GM23338 (cell line): ENCODE measurements at regions not wholly inside any gene's neighbourhood (a gene's known extent, or its start where the extent isn't known, plus 50 kb on each side); places are given as distances from the start of the nearest gene placed in this dataset.
"Not testable (repeated sequence)": the region's sequence is repeated elsewhere in the genome, so short reads cannot be mapped to it uniquely, and the experiment has no call there.

ENCODE experiments used
- ATAC-seq: fragments of 200-7000 bp; cut with Tn5 transposase; 3 replicates; pipeline ENCODE4 v1.9.1; 2020
- DNase-seq: peaks from one replicate; pipeline ENCODE4 v3.0.0-alpha.2; 2015; ENCODE audit warnings: low spot score
- H2AFZ ChIP-seq: fragments of 200-600 bp; sonication (generic); 2 replicates; pipeline ENCODE4 v1.8.0; 2016; ENCODE audit warnings: antibody characterized with exemption, mild to moderate bottlenecking, moderate library complexity
- H3F3A ChIP-seq: fragments of 200-600 bp; sonication (generic); replicated peaks from 2 replicates; pipeline ENCODE4 v1.8.0; 2017; ENCODE audit warnings: antibody characterized with exemption, mixed run types, low read depth
- H3K27ac ChIP-seq: fragments of 200-600 bp; sonication (generic); 2 replicates; pipeline ENCODE4 v1.6.1; 2016; ENCODE audit warnings: low read depth
- H3K27me3 ChIP-seq: fragments of 200-600 bp; sonication (generic); 2 replicates; pipeline ENCODE4 v1.8.0; 2016; ENCODE audit warnings: mild to moderate bottlenecking, mixed run types, moderate library complexity; ENCODE audit not compliant: insufficient read depth
- H3K36me3 ChIP-seq: fragments of 200-600 bp; sonication (generic); 2 replicates; pipeline ENCODE4 v1.8.0; 2016; ENCODE audit warnings: mild to moderate bottlenecking; ENCODE audit not compliant: insufficient read depth
- H3K4me1 ChIP-seq: fragments of 200-600 bp; sonication (generic); 2 replicates; pipeline ENCODE4 v1.8.0; 2016; ENCODE audit warnings: mild to moderate bottlenecking, moderate library complexity; ENCODE audit not compliant: insufficient read depth
- H3K4me2 ChIP-seq: fragments of 200-600 bp; sonication (generic); 2 replicates; pipeline ENCODE4 v1.7.1; 2017; ENCODE audit warnings: mixed run types
- H3K4me3 ChIP-seq: fragments of 200-600 bp; sonication (generic); 2 replicates; pipeline ENCODE4 v1.6.1; 2016; ENCODE audit warnings: mixed run types
- H3K79me2 ChIP-seq: fragments of 200-600 bp; sonication (generic); replicated peaks from 2 replicates; pipeline ENCODE4 v1.8.0; 2017; ENCODE audit warnings: mild to moderate bottlenecking; ENCODE audit not compliant: insufficient read depth
- H3K9me2 ChIP-seq: fragments of 200-600 bp; sonication (generic); 2 replicates; pipeline ENCODE4 v1.8.0; 2017; ENCODE audit not compliant: insufficient read depth
- H4K20me1 ChIP-seq: fragments of 200-600 bp; sonication (generic); replicated peaks from 2 replicates; pipeline ENCODE4 v1.8.0; 2017; ENCODE audit warnings: mild to moderate bottlenecking; ENCODE audit not compliant: insufficient read depth
- H3K27ac Mint-ChIP-seq: 2 replicates; pipeline ENCODE4 v1.8.0; 2020; ENCODE audit warnings: inconsistent platforms, mild to moderate bottlenecking, moderate library complexity, mixed read lengths
- H3K27me3 Mint-ChIP-seq: 3 replicates; pipeline ENCODE4 v1.8.0; 2022; ENCODE audit warnings: low read depth, mild to moderate bottlenecking, moderate library complexity, mixed read lengths, inconsistent platforms; ENCODE audit not compliant: insufficient read depth, poor library complexity
- H3K36me3 Mint-ChIP-seq: 3 replicates; pipeline ENCODE4 v1.8.0; 2021; ENCODE audit warnings: low read depth, mild to moderate bottlenecking, inconsistent platforms, moderate library complexity, mixed read lengths
- H3K4me1 Mint-ChIP-seq: 3 replicates; pipeline ENCODE4 v1.8.0; 2020; ENCODE audit warnings: mild to moderate bottlenecking, inconsistent platforms, mixed read lengths
- H3K4me3 Mint-ChIP-seq: 3 replicates; pipeline ENCODE4 v1.8.0; 2021; ENCODE audit warnings: moderate library complexity, mild to moderate bottlenecking, inconsistent platforms, mixed read lengths
- H3K9me3 Mint-ChIP-seq: 3 replicates; pipeline ENCODE4 v1.8.0; 2020; ENCODE audit warnings: moderate library complexity, mild to moderate bottlenecking, inconsistent platforms, mixed read lengths
- CREB1 ChIP-seq: fragments of 250-450 bp; sonication (Bioruptor Pico); IDR thresholded peaks from 2 replicates; pipeline ENCODE4 v1.5.0; 2020; ENCODE audit warnings: low read depth, mild to moderate bottlenecking, moderate library complexity
- CTCF ChIP-seq, 2 experiments: fragments of 200-600 bp in 1 of 2; sonication (generic) in 1 of 2; conservative IDR thresholded peaks; 2 replicates each; pipeline versions ENCODE4 v1.5.1 to v1.6.1; 2016 to 2017; ENCODE audit warnings: antibody characterized with exemption in 2 of 2, low read depth in 2 of 2, mild to moderate bottlenecking in 2 of 2, moderate library complexity in 1 of 2
- POLR2AphosphoS5 ChIP-seq: IDR thresholded peaks from 2 replicates; pipeline ENCODE4 v1.6.1; 2016; ENCODE audit warnings: antibody characterized with exemption, low read depth
- REST ChIP-seq: IDR thresholded peaks from one replicate; pipeline ENCODE4 v1.6.1; 2018; ENCODE audit warnings: antibody characterized with exemption; ENCODE audit not compliant: unreplicated experiment
- ZNF331 ChIP-seq: fragments of 250-450 bp; sonication (Bioruptor Pico); IDR thresholded peaks from 2 replicates; pipeline ENCODE4 v1.5.0; 2020; ENCODE audit warnings: low read depth, mild to moderate bottlenecking, moderate library complexity

GRCh38 chr3:98682391-98682790 lies 80.7 kb upstream of the ST3GAL6 start:
- H3F3A ChIP-seq, H3K4me1 Mint-ChIP-seq, H3K4me3 Mint-ChIP-seq, ATAC-seq, DNase-seq, H3K9me2 ChIP-seq, H4K20me1 ChIP-seq, H3K27ac Mint-ChIP-seq, H3K36me3 ChIP-seq, H3K27me3 Mint-ChIP-seq, H3K4me3 ChIP-seq, H2AFZ ChIP-seq, H3K4me1 ChIP-seq, H3K27me3 ChIP-seq, H3K79me2 ChIP-seq, H3K36me3 Mint-ChIP-seq, H3K4me2 ChIP-seq, H3K9me3 Mint-ChIP-seq, H3K27ac ChIP-seq: not testable (repeated sequence)
- 0 out of 4 replicates have a peak, but pooled peaks of 1 of the 2 experiments have one; percentile 7 for TF ChIP-seq CTCF (conservative IDR thresholded peaks at IDR 0.05; ENCODE audit: low read depth in 2 of 2)

- Histone ChIP-seq H3K36me3 (no peaks in the 10 kb centered on the region), H3K4me2 (no peak overlapping the region), H3K4me1 (no peaks in the 10 kb centered on the region), H3K79me2 (no peaks in the 10 kb centered on the region), H4K20me1 (no peaks in the 10 kb centered on the region), H3K9me2 (no peaks in the 10 kb centered on the region), H3K27me3 (no peaks in the 10 kb centered on the region), H3K27ac (no peak overlapping the region), H3K4me3 (no peak overlapping the region), H3F3A (0 out of 2 replicates have a peak, but pooled peaks cover 3% of the 10 kb centered on the region), H2AFZ (no peak overlapping the region)
- Mint-ChIP-seq H3K4me1 (no peaks in the 10 kb centered on the region), H3K36me3 (no peaks in the 10 kb centered on the region; the same call in 2 of the 3 replicates), H3K27me3 (peaks cover 2% of the 10 kb centered on the region), H3K4me3 (no peak overlapping the region), H3K27ac (no peak overlapping the region), H3K9me3 (peaks cover 9% of the 10 kb centered on the region; the same call in 2 of the 3 replicates)
- no peak for ATAC-seq
- DNase-seq: no peak
- TF ChIP-seq REST: no peak
- TF ChIP-seq CTCF (conservative IDR thresholded peaks at IDR 0.05; ENCODE audit: low read depth in 2 of 2): no peak
- no peak for TF ChIP-seq ZNF331 (CRISPR knock-in tag)
- no peak for TF ChIP-seq POLR2AphosphoS5
- no peak for TF ChIP-seq CREB1 (CRISPR knock-in tag)
These were observed 74.8 kb upstream of the ST3GAL6 start for GRCh38 chr3:98688363-98688762.
